HG03095 (cell line): ENCODE measurements at regions not wholly inside any gene's neighbourhood (a gene's known extent, or its start where the extent isn't known, plus 50 kb on each side); places are given as distances from the start of the nearest gene placed in this dataset.

ENCODE experiments used
- ATAC-seq: cut with Tn5 transposase; IDR thresholded peaks from one replicate; pipeline ENCODE4 v1.9.1; 2021; ENCODE audit warnings: moderate library complexity; ENCODE audit not compliant: unreplicated experiment

GRCh38 chr5:116703941-116704340, 129.3 kb upstream of the SEMA6A start:
- ATAC-seq: no peak

DNA sequence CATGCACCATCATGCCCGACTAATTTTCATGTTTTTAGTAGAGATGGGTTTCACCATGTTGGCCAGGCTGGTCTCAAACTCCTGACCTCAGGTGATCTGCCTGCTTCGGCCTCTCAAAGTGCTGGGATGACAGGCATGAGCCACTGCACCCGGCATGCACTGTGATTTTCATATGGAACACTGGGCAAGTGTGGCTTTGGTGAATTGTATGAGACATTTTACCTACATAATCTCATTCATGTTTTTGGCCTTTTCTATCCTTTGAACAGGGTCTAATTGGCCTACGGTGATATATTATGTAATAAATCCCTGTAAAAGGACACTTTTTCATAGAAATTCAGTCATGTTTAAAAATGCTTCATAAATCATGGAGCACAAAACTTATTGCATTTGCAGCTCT, 128.7 kb upstream of the SEMA6A start:
- no peak for ATAC-seq

DNA sequence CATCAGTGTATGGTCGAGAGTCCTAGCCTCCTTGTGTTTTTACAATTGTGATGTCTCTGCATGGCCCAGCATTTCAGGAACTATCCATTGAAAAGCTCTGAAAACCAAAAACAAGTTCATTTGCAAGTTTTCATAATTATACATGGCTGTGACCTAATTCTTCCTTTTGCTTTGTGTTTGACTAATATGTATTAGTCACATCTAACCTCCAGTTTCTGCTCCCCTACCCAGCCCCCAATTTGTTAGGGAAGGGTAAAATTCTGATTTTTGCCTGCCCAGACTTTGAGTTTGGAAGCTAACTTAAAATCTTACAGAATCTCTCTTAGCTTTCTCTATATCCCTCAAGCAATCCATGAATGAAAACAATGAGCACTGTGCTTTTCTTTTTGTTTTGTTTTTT, 128.2 kb upstream of the SEMA6A start:
- ATAC-seq: no peak

- ATAC-seq: no peak
Measured at GRCh38 chr5:116699332-116699731, 124.7 kb upstream of the SEMA6A start.

GRCh38 chr5:116696366-116696765, 121.7 kb upstream of the SEMA6A start:
- ATAC-seq: peak; percentile 82

GRCh38 chr5:116695681-116696080, 121.1 kb upstream of the SEMA6A start:
- ATAC-seq: no peak

DNA sequence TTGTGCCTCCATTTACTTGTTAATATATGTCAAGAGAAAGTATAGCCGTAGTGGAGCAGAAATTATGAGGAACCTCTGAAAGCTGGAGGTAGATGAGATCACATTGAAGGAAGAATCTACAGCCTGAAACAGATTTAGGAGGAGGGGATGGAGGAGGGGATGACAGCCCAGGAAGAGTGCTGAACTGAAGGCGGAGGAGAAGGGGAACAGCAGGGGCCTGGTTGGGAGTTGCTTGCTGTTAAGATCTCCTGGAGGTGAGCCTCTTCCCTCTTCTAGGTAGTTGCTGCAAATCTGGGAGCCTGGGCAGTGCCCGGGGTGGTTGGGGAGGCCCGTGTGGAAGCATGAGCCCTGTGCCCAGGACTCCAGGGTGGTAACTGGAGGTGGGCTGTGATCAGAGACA, 111.8 kb upstream of the SEMA6A start:
- ATAC-seq: no peak

DNA sequence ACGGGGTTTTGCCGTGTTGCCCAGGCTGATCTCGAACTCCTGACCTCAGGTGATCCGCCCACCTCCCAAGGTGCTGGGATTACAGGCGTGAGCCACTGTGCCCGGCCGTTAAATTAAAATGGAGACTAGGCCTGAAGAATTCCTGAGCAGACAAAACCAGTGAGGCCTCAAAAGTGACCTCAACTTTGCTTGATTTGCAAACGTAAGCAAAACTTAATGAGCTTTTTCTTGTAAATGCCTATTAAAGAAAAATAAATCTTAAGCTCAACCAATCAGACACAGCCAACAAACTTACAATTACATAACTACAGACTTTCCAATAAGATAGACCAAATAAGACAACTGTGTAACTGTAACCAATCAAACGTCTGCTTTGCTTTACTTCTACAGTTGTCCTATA, 111.3 kb upstream of the SEMA6A start:
- no peak for ATAC-seq

DNA sequence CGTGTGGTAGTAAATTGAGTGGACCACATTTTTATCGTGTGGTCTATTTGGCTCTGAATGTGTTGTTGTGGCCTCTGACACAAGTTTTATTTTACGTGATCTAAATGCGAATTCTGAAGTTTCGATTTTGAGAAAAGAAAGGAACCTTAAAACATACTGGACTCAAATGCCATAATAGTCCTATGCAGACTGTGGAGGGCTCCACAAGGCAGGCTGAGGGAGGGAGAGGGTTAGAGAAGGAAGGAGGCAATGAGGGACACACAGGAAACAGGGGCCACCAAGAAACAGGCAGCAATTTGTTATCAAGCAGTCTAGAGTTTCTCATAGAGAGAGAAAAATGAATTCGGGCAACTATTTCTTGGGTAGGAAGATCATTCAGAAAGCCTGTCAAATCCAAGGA, 110.4 kb upstream of the SEMA6A start:
- ATAC-seq: no peak

GRCh38 chr5:116681334-116682013, 106.9 kb upstream of the SEMA6A start:
- ATAC-seq: peak; percentile 98

- ATAC-seq: no peak
Measured at GRCh38 chr5:116675626-116675910, 100.9 kb upstream of the SEMA6A start.

- no peak for ATAC-seq
Measured at GRCh38 chr5:116674881-116675625, 100.4 kb upstream of the SEMA6A start.

- no peak for ATAC-seq
Measured at GRCh38 chr5:116673453-116673852, 98.8 kb upstream of the SEMA6A start.

DNA sequence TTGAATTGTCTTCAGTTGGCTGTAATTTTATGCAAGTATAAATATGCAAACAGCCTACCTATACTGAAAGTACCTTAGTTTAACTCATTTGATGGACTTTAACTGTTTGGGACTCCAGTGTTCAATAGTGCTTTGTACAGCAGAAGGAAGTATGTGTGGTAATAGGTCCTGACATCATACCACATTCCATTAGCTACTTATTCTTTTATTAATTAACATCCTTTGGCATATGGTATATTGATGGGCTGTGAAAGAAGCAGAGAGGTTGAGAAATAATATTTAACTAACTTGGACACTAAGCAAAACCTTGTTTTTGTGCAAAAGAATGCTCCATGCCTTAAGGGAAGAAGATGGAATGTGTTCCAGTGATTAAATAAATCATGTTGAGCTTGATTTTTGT, 97.6 kb upstream of the SEMA6A start:
- ATAC-seq: no peak

GRCh38 chr5:116671211-116671736, 96.7 kb upstream of the SEMA6A start:
- peak; percentile 94 for ATAC-seq

- ATAC-seq: no peak
Measured at GRCh38 chr5:116669261-116670031, 94.8 kb upstream of the SEMA6A start.

DNA sequence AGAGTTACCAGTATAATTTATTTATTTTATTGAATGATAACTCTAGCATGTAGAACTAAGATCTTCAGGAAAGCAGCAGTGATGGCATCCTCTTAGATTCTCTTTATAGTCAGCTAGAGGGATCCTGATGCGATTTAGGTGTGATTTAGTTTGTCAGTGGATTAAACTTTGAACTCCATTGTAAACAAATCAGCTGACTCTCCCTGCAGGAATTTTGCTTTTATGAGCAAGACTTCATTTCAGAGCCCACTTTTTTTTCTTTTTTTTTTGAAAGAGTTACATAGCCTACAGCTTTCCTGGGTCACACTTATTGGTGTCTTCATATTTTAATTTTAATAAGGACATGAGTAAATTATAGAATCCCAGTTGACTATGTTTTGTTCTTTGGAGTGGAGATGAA, 93.8 kb upstream of the SEMA6A start:
- ATAC-seq: no peak

- no peak for ATAC-seq
Measured at GRCh38 chr5:116666901-116667300, 92.3 kb upstream of the SEMA6A start.

GRCh38 chr5:116664988-116665387, 90.4 kb upstream of the SEMA6A start:
- no peak for ATAC-seq

GRCh38 chr5:116663081-116663480, 88.5 kb upstream of the SEMA6A start:
- no peak for ATAC-seq

DNA sequence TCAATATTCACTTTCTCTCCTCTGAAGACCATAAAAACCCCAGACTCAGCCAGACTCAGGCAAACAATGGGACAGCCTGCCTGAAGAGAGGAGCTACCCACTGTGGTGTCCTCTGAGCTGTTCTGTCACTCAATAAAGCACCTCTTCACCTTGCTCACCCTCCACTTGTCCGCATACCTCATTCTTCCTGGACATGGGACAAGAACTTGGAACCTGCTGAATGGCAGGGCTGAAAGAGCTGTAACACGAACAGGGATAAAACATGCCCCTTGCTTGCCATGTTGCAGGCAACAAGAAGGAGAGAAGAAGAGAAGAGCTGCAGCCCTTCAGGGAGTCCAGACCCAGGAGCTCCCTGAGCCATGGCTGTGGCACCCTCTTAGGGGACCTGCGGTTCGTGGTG, 86.8 kb upstream of the SEMA6A start:
- no peak for ATAC-seq

- ATAC-seq: no peak
Measured at GRCh38 chr5:116660929-116661328, 86.3 kb upstream of the SEMA6A start.
